Middle frontal gyrus (tissue), 1 donor: ENCODE measurements at regions not wholly inside any gene's neighbourhood (a gene's known extent, or its start where the extent isn't known, plus 50 kb on each side); places are given as distances from the start of the nearest gene placed in this dataset.

Source experiments
- DNase-seq: peaks from one replicate; pipeline ENCODE4 v3.0.0-alpha.2; 2015; ENCODE audit warnings: low spot score; ENCODE audit errors: extremely low spot score

DNA sequence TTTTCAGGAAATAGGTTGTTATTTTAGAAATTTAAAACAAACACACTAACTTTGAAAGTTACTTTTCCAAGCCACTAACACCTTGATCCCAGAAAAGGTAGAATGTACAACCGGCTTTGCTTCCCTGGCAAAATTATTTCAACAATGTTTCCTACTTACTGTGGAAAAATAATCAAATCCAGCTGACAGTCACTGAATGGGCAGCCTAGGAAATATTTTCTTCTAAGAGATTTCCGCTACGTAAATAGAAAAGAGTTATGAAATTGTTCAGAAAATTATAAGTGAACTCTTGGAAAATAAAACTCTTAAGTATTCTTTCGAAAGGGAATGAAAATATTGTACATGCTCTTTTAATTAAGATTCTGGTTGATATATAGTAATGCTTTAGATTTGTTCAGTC, 195.7 kb downstream of the GASK1B start:
- no peak for DNase-seq

DNA sequence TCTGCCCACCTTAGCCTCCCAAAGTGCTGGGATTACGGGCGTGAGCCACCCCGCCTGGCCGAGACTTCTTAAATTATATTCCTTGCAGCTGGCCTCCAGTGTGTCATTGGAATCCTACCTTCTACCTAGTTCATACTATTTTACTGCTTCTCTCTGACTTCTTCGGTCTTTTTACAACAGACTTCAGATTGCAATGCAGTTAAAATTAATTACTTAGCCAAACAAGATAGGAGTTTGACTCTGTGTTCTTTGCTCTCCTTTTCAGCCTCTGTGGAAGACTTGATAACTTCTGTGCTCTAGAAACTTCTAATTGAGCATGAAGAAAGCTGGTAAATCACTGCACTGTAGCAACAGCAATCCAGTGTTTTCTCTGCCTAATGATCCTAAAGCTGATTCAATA, 199.5 kb downstream of the GASK1B start:
- no peak for DNase-seq

DNA sequence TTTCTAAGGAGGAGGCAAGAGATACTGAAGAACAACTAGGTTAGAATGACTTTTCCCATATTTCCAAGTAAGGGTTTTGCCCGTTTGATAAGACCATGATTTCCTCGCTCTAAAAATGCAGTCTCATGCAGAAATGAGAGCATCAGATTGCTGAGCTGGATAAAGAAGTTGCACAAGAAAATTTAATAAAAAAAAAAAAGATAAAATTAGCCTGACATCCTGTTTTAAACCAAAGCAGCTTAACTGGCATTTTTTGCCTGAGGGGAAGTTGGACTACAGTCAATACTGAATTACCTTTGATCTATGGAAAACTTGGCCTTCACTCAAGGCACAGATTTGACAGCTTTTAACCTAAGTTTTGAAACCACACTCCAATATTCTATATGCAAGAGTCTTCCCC, 208.4 kb downstream of the GASK1B start:
- no peak for DNase-seq

DNA sequence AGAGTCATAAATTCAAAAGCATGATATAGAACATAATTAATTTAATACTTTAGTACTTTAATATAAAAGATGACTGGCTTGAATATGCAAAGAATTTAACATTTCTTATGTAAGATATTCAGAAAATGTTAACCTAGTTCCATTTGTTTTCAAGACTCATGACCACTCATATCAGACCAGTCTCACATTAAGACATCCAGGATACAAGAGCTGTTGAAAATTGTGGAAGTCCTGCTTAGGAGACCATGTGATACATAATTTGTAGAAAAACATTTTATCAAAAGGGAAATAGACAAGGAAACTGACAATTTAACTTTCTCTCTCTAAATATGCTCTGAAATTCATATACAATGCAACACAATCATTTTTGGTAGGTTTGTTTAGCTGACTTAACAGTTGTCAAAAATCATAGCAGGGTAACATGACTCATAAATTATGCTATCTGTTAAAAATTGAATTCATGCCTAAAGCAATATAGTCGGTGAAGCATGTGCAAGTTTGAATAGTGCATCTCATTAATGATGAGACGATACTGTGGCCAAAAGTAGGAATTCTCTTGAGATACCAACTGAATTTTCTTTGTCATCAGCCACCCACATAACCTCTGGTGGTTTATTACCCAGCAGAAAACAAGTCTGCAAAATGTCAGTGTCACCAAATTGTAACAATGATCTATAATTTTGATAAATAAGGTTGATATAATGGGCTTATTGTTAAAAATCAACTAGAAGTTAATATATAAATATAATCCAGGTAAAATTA, 211.4 kb downstream of the GASK1B start:
- no peak for DNase-seq

DNA sequence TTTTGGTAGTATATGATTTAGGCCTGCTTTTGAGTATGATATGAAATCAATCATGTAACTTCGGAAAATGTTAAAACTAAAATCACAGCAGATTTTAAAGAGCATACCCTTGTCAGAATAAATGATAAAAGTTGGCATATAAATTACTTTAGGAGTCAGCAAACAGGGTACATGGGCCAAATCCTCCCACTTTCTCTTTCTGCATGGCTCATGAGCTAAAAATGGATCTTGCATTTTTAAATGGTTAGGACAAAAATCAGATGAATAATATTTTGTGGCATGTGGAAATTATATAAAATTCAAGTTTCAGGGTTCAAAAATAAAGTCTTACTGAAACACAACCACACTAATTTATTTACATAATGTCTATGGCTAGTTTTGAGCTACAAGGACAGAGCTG, 214.9 kb downstream of the GASK1B start:
- DNase-seq = no peak

DNA sequence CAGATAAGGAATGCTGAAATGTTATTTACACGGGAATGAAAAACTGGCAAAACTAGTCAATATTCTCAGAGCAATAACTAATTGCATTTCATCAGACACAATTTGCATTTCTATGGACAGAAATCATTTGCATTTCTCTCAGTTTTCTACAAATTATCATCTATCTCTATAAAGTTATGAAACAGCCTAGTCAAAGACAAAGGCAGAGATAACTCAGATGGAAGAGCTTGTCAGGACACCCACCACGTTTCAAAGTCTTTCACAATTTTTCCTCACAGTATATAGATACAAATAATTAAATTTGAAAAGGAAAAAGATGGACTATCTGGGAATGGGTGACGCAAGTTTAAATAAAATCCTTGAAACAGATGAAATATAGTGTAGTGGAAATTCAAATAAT, 230.8 kb downstream of the GASK1B start:
- no peak for DNase-seq

DNA sequence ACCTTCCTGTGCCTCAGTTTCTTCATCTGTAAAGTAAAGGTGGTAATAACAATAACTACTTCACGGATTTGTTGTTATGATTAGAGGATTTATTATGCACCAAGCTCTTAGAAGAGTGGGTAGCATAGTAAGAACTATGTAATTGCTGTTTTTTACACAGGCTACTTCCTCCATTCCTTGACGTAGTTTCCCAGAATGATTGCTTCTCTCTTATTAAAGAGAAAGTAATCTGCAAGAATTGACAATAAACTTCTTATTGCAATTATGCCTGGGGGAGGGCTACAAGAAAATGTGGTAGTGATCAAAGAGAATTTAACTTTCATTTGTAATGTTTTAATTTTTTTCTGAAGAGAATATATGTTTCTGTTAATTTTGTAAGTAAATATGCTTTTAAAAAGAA, 238.7 kb downstream of the GASK1B start:
- no peak for DNase-seq

DNA sequence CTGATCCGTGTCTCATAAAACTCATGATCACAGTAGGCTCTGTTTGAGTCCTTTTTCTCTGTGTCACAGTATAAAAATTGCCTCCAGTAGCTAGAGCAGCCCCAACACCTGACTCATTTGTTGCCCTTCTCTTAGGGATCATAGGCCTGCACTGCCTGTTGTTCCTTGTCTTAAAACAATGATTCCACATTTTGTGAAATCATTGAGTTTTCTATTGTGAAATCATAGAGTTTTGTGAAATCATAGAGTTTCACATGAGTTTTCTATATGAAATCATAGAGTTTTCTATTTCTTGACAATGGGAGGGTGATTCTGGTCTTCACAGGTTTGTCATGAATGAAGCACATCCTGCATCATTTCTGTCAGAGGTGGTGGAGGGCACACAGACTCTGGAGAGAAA, 239.9 kb downstream of the GASK1B start:
- no peak for DNase-seq

DNA sequence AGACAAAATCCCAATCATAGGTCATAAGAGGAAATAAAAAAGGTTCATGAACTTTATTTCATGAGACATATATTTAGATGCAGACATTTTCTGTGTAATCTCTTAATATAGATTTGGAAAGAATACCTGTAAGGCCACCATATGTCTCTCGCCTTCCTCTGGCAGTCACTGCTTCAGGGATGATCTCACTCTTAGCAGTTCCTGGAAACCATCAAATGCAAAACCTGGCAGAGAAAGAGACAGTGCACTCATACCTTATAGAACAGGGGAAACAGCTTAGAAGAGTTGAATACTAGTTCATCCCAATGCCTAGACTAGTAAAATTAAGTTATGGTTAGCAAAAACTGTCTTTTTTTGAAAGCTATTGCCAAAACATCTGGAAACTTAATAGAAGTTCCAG, 243.3 kb downstream of the GASK1B start:
- DNase-seq = no peak

DNA sequence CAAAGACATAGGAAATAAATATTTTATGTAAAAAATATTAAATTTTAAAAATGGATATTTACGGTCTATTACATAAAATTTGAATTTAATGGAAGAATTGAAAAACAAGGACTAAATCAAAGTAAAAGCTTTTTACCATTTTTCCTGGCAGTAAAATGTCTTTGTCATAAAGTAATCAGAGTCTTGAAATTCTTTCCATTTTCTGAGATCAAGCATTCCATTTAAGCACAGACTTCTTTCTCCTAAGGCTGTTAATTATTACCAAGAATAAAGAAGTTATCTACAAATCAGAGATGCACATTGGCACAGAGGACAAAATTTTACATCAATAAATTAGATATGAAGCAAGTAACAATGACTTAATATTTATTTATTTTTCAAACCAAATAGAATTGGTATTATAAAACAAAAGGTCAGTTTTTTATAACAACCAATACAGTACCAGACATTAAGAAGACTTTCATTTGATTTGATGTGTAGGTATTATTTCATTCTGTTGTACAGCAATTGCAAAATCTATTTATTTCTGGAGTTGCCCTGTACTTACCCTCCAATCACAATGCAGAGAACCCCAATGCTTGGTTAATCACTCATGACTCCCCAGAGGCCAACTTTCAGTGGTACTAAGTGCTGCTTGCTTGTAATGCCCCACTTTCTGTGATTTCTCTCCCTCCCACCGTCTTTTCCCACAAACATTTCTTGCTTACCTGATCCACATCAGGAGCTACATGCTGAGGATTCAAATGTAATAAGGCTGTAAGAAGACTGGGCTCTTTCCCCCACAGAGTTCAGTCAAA, 254.6 kb downstream of the GASK1B start:
- no peak for DNase-seq

DNA sequence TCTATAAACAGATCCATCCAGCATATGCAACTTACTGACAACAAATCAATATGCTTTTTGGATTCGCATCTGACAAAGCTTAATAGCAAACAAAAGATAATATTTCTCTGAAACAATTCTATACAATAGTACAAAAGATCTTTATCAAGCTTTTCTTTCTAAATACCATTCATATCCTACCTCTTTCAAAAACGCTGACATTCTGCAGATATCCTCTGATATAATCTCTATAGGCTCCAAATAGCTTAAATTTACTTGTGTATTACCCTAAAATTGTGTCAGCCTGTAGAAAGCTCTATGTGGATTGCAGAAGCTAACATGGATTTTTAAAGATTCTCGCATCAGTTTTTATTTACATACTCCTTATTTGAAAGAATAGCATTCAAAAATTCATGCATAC, 260.6 kb downstream of the GASK1B start:
- no peak for DNase-seq

DNA sequence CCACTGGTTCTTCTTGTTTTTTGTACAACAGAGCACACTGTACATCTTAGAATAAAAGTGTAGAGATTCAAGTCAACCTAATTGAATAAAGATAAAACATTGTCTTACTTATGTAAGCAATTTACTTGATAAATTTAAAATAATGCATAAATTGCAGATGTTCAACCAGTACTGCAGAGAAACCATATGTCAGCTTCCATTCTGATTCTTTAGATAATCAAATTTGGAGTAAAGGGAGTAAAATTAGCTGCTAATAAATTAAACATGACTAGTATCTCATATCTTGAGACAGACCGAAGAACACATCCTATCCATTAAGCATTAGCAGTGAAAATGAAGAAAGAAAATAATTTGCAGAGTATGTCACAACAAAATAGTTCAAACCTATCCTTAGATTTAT, 261.2 kb downstream of the GASK1B start:
- DNase-seq = no peak

DNA sequence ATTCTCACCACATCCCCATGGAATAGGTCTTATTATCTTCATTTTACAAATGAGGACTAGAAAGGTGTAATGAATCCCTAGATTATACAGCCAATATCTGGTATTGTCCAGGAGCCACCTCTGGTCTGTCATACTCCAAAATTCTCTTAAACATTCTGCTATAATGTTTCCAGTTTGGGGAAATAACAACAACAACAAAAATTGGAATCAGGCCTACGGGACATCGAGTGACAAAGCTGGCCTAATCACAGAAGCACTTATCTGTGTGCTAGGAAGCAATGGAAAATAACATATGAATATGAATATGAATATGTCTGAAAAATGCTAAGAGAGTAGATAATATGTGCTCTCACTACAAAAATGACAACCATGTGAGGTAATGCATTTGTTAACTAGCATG, 264.1 kb downstream of the GASK1B start:
- no peak for DNase-seq

DNA sequence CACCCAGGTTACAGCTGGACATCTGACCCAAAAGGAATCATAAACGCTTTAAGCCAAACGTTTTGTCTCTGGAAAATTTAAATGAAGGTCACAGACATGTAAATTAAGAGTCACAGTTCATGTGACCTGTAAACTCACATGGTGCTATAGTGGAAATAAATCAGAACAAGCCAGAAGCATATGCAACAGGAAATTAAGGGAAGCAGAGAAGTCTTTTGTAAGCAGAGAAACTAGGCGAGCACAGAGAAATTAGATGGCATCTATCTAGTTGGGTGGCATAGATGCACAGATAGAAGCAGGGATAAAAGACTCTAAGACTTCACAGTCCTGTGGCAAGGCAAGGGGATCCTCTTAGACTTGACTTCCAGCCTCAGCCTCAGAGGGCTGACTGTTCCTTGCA, 264.8 kb downstream of the GASK1B start:
- DNase-seq = no peak

DNA sequence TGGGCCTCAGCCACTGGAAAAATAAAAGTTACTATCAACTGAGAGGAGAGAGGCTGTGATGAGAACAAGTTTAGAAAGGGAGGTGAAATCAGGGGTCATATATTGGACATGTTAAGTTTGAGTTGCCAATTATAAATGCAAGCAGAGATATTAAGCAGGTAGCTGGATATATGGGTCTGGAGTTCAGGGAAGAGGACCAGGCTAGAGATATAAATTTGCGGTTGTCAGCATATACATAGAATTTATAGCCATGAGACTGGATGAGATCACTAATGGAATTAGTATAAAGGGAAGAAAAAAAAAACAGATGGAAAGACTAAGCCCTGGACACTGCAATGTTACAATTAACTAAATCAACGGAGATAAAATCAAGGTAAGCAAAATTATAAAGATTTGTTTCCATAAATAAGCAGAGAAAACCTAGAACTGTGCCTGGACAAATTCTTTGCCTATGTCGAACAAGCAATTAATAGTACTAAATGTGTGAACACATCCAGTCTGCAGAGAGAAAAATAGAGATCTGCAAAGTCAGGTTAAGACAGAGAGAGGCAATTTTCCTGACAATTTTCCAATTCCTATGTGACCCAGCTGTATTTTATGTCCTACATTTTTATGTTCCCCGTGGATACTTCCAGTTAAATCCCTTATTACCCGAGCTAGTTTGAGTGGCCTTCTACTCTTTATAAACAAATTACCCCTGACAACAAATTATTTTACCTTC, 265.4 kb downstream of the GASK1B start:
- no peak for DNase-seq

DNA sequence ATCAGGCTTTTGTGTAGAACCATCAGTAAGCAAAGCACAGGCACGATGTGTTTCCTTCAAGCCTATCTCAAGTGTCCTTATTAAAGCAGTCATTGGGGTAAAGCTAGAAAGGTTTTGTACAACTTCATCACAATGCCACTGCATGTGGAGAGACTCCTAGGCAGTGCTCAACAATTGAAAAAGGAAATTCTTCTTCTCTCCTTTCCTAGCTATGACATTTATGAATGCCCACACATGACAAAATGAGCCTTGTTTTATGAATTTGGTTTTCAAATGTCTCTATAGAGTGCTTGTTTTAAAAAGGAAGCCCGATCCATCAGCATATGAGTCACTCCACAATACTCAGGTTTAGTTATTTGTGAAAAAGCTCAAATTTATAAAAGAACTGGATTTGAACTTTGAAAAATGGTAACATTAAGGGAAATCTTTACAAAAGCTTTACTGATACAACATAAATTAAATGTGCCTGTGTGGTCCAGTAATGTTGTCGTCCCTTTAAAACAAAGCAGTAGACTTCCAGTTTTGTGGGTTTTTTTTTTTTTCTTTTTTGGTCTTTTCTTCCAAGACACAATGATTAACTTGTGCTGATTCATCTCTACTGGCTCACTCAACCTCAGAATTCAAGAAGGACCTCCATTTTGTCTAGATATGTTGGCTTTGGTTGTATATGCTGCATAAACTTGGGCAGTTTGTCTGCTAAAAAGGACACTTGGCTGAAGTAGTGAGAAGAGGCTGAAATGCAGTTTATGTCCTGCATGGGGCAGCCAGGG, 273.8 kb downstream of the GASK1B start:
- peak; percentile 37 for DNase-seq

DNA sequence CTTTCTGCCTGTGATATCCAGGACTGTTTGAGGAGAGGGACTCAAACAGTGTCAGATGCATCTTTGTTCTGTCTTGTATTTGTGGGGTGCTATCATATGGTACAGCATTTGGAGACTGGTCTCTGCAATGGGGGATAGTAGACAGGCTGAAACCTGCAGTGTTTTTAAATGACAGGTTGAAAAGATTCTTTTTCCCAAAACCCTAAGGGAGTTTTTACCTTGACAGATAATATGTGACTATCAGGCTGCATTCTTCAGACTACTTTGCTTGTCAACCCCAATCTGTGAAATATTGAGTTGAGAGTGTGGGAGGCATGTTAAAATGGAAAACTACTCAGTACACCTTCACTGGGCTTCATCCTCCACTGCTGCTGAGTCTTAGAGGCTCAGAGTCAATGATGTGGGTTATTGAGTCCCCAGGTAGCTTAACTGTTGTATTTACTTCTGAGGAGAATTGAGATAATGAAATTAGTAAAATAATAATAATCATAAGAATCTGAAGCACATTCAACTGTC, 274.9 kb downstream of the GASK1B start:
- no peak for DNase-seq

DNA sequence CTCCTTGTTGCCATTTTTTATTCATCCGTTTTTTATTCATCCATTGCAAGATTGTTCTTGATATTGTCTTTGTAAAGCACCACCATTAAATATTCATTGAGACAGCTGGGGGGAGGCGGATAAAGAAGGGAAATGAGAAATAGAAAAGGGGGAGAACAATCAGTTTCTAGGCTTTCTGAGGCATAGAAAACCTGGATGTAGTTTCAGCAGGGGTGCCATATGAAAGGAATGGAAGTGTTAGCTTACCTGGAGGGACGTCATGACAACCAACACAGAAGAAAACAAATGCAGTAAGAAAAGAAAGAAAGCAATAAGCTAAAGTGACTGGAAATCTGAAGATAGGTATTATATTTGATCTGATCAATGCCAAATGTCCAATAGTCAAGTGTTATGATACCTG, 276.1 kb downstream of the GASK1B start:
- no peak for DNase-seq

DNA sequence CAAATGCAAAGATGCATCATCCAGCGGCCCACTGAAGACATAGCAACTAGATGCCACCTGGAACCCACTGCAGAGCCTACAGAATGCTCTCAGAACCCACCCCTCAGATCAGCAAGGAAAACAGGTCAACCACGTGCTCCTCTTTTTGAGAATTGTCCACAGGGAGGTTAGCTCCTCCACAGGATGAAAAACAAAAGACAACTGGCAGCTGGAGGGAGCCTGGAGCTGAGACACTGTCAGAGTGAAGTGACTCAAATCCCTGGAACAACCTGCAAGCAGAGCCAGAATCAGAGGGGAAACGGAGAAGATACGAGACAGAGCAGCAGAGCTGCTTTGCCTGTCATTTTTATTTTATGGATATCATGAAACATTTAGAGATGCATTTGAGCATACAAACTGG, 277.6 kb downstream of the GASK1B start:
- DNase-seq = no peak

DNA sequence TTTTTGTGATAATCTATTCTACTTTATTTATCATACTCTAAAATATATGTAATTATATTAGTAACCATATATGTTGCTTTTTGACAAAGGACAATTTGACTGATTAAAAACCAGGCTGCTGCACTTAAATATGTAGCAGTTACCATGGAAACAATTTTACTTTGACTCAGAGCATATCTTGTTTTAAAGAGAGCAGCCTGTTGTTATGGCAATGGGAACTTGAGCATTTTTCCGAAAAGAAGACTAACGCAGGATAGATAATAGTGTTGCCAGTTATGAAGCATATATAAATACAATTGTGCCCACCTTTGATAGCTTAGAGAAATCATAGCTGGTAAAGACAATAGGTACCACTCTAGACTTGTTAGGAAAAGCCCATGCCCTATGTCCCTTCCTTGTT, 283.0 kb downstream of the GASK1B start:
- no peak for DNase-seq

DNA sequence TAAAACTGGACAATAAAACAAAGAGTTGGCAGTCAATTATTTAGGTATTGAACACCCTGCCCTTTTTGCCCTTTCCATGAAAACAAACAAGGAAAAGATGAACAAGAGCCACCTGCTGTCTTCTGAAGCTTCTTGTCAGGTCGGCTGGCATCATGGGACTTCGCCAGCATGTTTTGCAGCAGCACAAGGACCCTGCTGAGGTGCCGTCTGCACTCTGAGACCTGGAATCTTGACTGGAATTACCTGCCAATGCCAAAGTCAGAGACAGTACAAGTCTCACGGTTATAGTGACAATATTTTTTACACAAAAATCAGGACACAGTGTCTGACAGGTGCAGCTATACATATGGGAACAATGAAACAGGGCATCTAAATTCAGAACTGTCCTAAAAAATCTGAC, 284.5 kb downstream of the GASK1B start:
- DNase-seq = no peak
